ENCODE measurements at regions not wholly inside any gene's neighbourhood (a gene's known extent, or its start where the extent isn't known, plus 50 kb on each side); places are given as distances from the start of the nearest gene placed in this dataset.

GRCh38 chr7:41567731-41568114 is 135.2 kb downstream of the INHBA start:
- Histone ChIP-seq H3K9me3 (no peaks in the 10 kb centered on the region), H3K4me3 (no peak overlapping the region), H3K4me1 (no peaks in the 10 kb centered on the region), H3K27me3 (no peaks in the 10 kb centered on the region), H3K36me3 (no peaks in the 10 kb centered on the region), H3K27ac (no peak overlapping the region)
- WGBS: 74% methylated on average over 2 of the region's 2 CpGs
- TF ChIP-seq EP300 (IDR thresholded peaks at IDR 0.05) (no peak), POLR2AphosphoS5 (IDR thresholded peaks at IDR 0.05) (no peak), POLR2A (IDR thresholded peaks at IDR 0.05) (no peak), CTCF (IDR thresholded peaks at IDR 0.05) (no peak)
- no peak for DNase-seq (ENCODE audit: low spot score in 2 of 2)

GRCh38 chr7:41567031-41567730 is 135.7 kb downstream of the INHBA start:
- Histone ChIP-seq H3K36me3 (no peaks in the 10 kb centered on the region), H3K9me3 (no peaks in the 10 kb centered on the region), H3K27me3 (no peaks in the 10 kb centered on the region), H3K27ac (no peak overlapping the region), H3K4me1 (no peaks in the 10 kb centered on the region), H3K4me3 (no peak overlapping the region)
- no peak for DNase-seq (ENCODE audit: low spot score in 2 of 2)
- 76% methylated on average over 1 of the region's 1 CpG for WGBS
- TF ChIP-seq POLR2AphosphoS5 (IDR thresholded peaks at IDR 0.05): no peak
- TF ChIP-seq POLR2A (IDR thresholded peaks at IDR 0.05): no peak
- TF ChIP-seq CTCF (IDR thresholded peaks at IDR 0.05): no peak
- no peak for TF ChIP-seq EP300 (IDR thresholded peaks at IDR 0.05)

- WGBS: 91% methylated on average over 4 of the region's 4 CpGs
Measured at GRCh38 chr7:41566581-41566980, 136.3 kb downstream of the INHBA start.

GRCh38 chr7:41565655-41566054 is 137.2 kb downstream of the INHBA start:
- H3K36me3 ChIP-seq: no peaks in the 10 kb centered on the region
- no peaks in the 10 kb centered on the region for H3K27me3 ChIP-seq
- DNase-seq (ENCODE audit: low spot score in 2 of 2): no peak
- TF ChIP-seq CTCF (IDR thresholded peaks at IDR 0.05) (no peak), EP300 (IDR thresholded peaks at IDR 0.05) (no peak), POLR2A (IDR thresholded peaks at IDR 0.05) (no peak), POLR2AphosphoS5 (IDR thresholded peaks at IDR 0.05) (no peak)
- no peaks in the 10 kb centered on the region for H3K4me1 ChIP-seq
- H3K27ac ChIP-seq: no peak overlapping the region
- WGBS: 82% methylated on average over 4 of the region's 4 CpGs
- no peaks in the 10 kb centered on the region for H3K9me3 ChIP-seq
- H3K4me3 ChIP-seq: no peak overlapping the region

More at GRCh38 chr7:41566581-41566980, 136.3 kb downstream of the INHBA start:
- H3K4me3 ChIP-seq: no peak overlapping the region
- H3K36me3 ChIP-seq: no peaks in the 10 kb centered on the region
- no peak overlapping the region for H3K27ac ChIP-seq
- no peaks in the 10 kb centered on the region for H3K4me1 ChIP-seq
- H3K27me3 ChIP-seq: no peaks in the 10 kb centered on the region
- TF ChIP-seq POLR2A (IDR thresholded peaks at IDR 0.05) (no peak), EP300 (IDR thresholded peaks at IDR 0.05) (no peak), CTCF (IDR thresholded peaks at IDR 0.05) (no peak), POLR2AphosphoS5 (IDR thresholded peaks at IDR 0.05) (no peak)
- H3K9me3 ChIP-seq: no peaks in the 10 kb centered on the region
- no peak for DNase-seq (ENCODE audit: low spot score in 2 of 2)

- Histone ChIP-seq H3K9me3 (no peaks in the 10 kb centered on the region), H3K36me3 (no peaks in the 10 kb centered on the region), H3K4me3 (no peak overlapping the region), H3K27me3 (no peaks in the 10 kb centered on the region), H3K4me1 (no peaks in the 10 kb centered on the region), H3K27ac (no peak overlapping the region)
- no peak for TF ChIP-seq POLR2A (IDR thresholded peaks at IDR 0.05)
- TF ChIP-seq EP300 (IDR thresholded peaks at IDR 0.05): no peak
- TF ChIP-seq CTCF (IDR thresholded peaks at IDR 0.05): no peak
- no peak for DNase-seq (ENCODE audit: low spot score in 2 of 2)
- WGBS: 70% methylated on average over 3 of the region's 3 CpGs
Measured at GRCh38 chr7:41559426-41559825, 143.5 kb downstream of the INHBA start.

All from suprapubic skin (tissue), 4 donors.